ENCODE measurements at regions not wholly inside any gene's neighbourhood (a gene's known extent, or its start where the extent isn't known, plus 50 kb on each side); places are given as distances from the start of the nearest gene placed in this dataset.

- DNase-seq: no peak
- Histone ChIP-seq H3K27me3 (no peaks in the 10 kb centered on the region), H3K9me3 (no peaks in the 10 kb centered on the region), H3K36me3 (no peaks in the 10 kb centered on the region), H3K4me1 (no peaks in the 10 kb centered on the region), H3K4me3 (ENCODE audit: low read depth, low read length) (no peak overlapping the region)
- TF ChIP-seq, protein P1, sequence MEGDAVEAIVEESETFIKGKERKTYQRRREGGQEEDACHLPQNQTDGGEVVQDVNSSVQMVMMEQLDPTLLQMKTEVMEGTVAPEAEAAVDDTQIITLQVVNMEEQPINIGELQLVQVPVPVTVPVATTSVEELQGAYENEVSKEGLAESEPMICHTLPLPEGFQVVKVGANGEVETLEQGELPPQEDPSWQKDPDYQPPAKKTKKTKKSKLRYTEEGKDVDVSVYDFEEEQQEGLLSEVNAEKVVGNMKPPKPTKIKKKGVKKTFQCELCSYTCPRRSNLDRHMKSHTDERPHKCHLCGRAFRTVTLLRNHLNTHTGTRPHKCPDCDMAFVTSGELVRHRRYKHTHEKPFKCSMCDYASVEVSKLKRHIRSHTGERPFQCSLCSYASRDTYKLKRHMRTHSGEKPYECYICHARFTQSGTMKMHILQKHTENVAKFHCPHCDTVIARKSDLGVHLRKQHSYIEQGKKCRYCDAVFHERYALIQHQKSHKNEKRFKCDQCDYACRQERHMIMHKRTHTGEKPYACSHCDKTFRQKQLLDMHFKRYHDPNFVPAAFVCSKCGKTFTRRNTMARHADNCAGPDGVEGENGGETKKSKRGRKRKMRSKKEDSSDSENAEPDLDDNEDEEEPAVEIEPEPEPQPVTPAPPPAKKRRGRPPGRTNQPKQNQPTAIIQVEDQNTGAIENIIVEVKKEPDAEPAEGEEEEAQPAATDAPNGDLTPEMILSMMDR (IDR thresholded peaks at IDR 0.05; ENCODE audit: low read depth, low read length): no peak
Observed at GRCh38 chr11:87616511-87616910, 558.7 kb downstream of the RAB38 start.

GRCh38 chr11:87604350-87604749 lies 566.6 kb downstream of the TMEM135 start:
- no peaks in the 10 kb centered on the region for H3K36me3 ChIP-seq
- TF ChIP-seq, protein P1 (IDR thresholded peaks at IDR 0.05; ENCODE audit: low read depth, low read length): no peak
- H3K27me3 ChIP-seq: no peaks in the 10 kb centered on the region; the same call in 1 of the 2 replicates
- peaks cover 3% of the 10 kb centered on the region; the same call in 1 of the 2 replicates for H3K9me3 ChIP-seq
- DNase-seq: no peak
- no peak overlapping the region for H3K4me3 ChIP-seq (ENCODE audit: low read depth, low read length)
- no peaks in the 10 kb centered on the region for H3K4me1 ChIP-seq

DNA sequence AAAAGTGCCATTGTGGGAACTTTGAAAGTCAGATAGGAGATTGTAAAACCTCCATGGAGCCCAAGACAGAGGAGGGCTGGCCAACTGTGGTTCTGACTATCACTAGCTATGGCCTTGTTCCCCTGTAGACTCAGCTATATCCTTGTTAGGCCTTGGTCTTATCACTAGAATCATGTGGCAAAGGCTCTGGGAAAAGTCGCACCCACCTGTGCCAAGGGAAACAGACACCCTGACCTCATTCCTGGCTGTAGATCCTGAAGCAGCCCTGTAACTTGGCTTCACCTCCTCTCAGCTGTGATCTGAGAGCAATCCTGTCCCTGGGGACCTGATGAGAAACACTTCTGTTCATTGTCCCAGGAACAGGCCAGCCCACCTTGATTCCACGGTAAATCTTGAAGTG lies 566.2 kb downstream of the TMEM135 start:
- Histone ChIP-seq H3K4me1 (no peaks in the 10 kb centered on the region), H3K4me3 (ENCODE audit: low read depth, low read length) (no peak overlapping the region), H3K27me3 (no peaks in the 10 kb centered on the region; the same call in 1 of the 2 replicates), H3K36me3 (no peaks in the 10 kb centered on the region), H3K9me3 (peaks cover 3% of the 10 kb centered on the region; the same call in 1 of the 2 replicates)
- TF ChIP-seq, protein P1 (IDR thresholded peaks at IDR 0.05; ENCODE audit: low read depth, low read length): no peak
- DNase-seq: no peak

- H3K27me3 ChIP-seq: no peaks in the 10 kb centered on the region; the same call in 1 of the 2 replicates
- no peak for DNase-seq
- peaks cover 3% of the 10 kb centered on the region; the same call in 1 of the 2 replicates for H3K9me3 ChIP-seq
- no peaks in the 10 kb centered on the region for H3K36me3 ChIP-seq
- no peak overlapping the region for H3K4me3 ChIP-seq (ENCODE audit: low read depth, low read length)
- TF ChIP-seq, protein P1 (IDR thresholded peaks at IDR 0.05; ENCODE audit: low read depth, low read length): no peak
- H3K4me1 ChIP-seq: no peaks in the 10 kb centered on the region
Observed at GRCh38 chr11:87602776-87603175, 565.0 kb downstream of the TMEM135 start.

- no peak overlapping the region for H3K4me3 ChIP-seq (ENCODE audit: low read depth, low read length)
- H3K9me3 ChIP-seq: peaks cover 3% of the 10 kb centered on the region; the same call in 1 of the 2 replicates
- DNase-seq: no peak
- no peaks in the 10 kb centered on the region for H3K4me1 ChIP-seq
- H3K36me3 ChIP-seq: no peaks in the 10 kb centered on the region
- no peaks in the 10 kb centered on the region; the same call in 1 of the 2 replicates for H3K27me3 ChIP-seq
- TF ChIP-seq, protein P1 (IDR thresholded peaks at IDR 0.05; ENCODE audit: low read depth, low read length): no peak
Observed at GRCh38 chr11:87600938-87601337, 563.2 kb downstream of the TMEM135 start.

DNA sequence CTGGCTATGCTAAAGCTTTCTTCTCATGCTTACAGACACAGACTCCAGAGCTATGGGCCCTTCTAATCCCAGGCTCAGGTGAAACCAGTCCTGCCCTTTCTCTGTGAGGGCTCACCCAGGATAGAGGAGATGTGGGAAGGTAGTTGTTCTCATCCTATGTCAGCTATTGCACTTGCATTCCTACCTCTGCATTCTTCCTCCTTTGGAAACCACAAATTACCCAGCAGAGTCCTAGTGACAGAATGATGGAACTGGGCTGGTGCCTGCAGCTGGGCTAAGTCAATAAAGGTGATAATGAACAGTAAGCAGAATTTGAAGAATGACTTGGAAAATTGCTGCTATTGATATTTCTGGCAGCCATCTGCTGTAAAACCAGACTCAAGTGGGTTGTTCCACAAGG lies 560.0 kb downstream of the TMEM135 start:
- Histone ChIP-seq H3K36me3 (no peaks in the 10 kb centered on the region), H3K9me3 (no peaks in the 10 kb centered on the region), H3K4me1 (no peaks in the 10 kb centered on the region), H3K4me3 (ENCODE audit: low read depth, low read length) (no peak overlapping the region), H3K27me3 (no peaks in the 10 kb centered on the region)
- no peak for DNase-seq
- TF ChIP-seq, protein P1 (IDR thresholded peaks at IDR 0.05; ENCODE audit: low read depth, low read length): no peak

All from BE2C (cell line).